ENCODE measurements at regions not wholly inside any gene's neighbourhood (a gene's known extent, or its start where the extent isn't known, plus 50 kb on each side); places are given as distances from the start of the nearest gene placed in this dataset.

- TF ChIP-seq EZH2 (IDR thresholded peaks at IDR 0.05; ENCODE audit: low read depth, unreplicated experiment) = no peak
- TF ChIP-seq ETS1 (IDR thresholded peaks at IDR 0.05) = no peak
- no peak for TF ChIP-seq REST (IDR thresholded peaks at IDR 0.05; ENCODE audit: unreplicated experiment)
- TF ChIP-seq CREB1 (CRISPR knock-in tag; IDR thresholded peaks at IDR 0.05; ENCODE audit: low read depth) = no peak
Observed at GRCh38 chr12:23415180-23415579, 534.3 kb downstream of the SOX5 start (continued).

GRCh38 chr12:23421556-23421955 lies 527.9 kb downstream of the SOX5 start:
- no peaks in the 10 kb centered on the region for H3K4me1 ChIP-seq (ENCODE audit: insufficient read depth)
- H3K27ac ChIP-seq (ENCODE audit: low read depth) = no peak overlapping the region
- no peaks in the 10 kb centered on the region for H3K79me2 ChIP-seq (replicated peaks; ENCODE audit: insufficient read depth)
- no peak overlapping the region for H3K27ac Mint-ChIP-seq
- H2AFZ ChIP-seq = peak overlapping the region; percentile 84; the same call in 1 of the 2 replicates
- no peaks in the 10 kb centered on the region for H3F3A ChIP-seq (replicated peaks; ENCODE audit: low read depth)
- DNase-seq (ENCODE audit: low spot score) = no peak
- H3K4me2 ChIP-seq = no peak overlapping the region
- no peaks in the 10 kb centered on the region for H3K27me3 ChIP-seq (ENCODE audit: insufficient read depth)
- no peak for ATAC-seq
- H3K4me3 ChIP-seq = no peak overlapping the region
- no peaks in the 10 kb centered on the region for H3K9me3 Mint-ChIP-seq
- no peaks in the 10 kb centered on the region; the same call in none of the 3 replicates for H3K4me1 Mint-ChIP-seq
- no peak overlapping the region for H3K4me3 Mint-ChIP-seq
- TF ChIP-seq POLR2AphosphoS5 (IDR thresholded peaks at IDR 0.05; ENCODE audit: low read depth) (no peak), CREB1 (CRISPR knock-in tag; IDR thresholded peaks at IDR 0.05; ENCODE audit: low read depth) (no peak), NANOG (IDR thresholded peaks at IDR 0.05; ENCODE audit: borderline replicate concordance) (no peak), ZNF114 (CRISPR knock-in tag; IDR thresholded peaks at IDR 0.05) (no peak), EZH2phosphoT487 (IDR thresholded peaks at IDR 0.05; ENCODE audit: unreplicated experiment) (no peak)
- no peaks in the 10 kb centered on the region for H3K36me3 ChIP-seq (ENCODE audit: insufficient read depth)
- H3K9me2 ChIP-seq (ENCODE audit: insufficient read depth) = no peaks in the 10 kb centered on the region
- peaks cover 3% of the 10 kb centered on the region for H3K27me3 Mint-ChIP-seq (ENCODE audit: insufficient read depth, low read depth, poor library complexity)
- no peaks in the 10 kb centered on the region for H3K36me3 Mint-ChIP-seq (ENCODE audit: low read depth)
- H4K20me1 ChIP-seq (replicated peaks; ENCODE audit: insufficient read depth) = no peaks in the 10 kb centered on the region

- Mint-ChIP-seq H3K36me3 (ENCODE audit: low read depth) (no peaks in the 10 kb centered on the region), H3K9me3 (no peaks in the 10 kb centered on the region), H3K4me1 (no peaks in the 10 kb centered on the region; the same call in 2 of the 3 replicates), H3K4me3 (no peak overlapping the region), H3K27me3 (ENCODE audit: insufficient read depth, low read depth, poor library complexity) (peaks cover 3% of the 10 kb centered on the region), H3K27ac (no peak overlapping the region; the same call in 1 of the 2 replicates)
- Histone ChIP-seq H3K4me3 (no peak overlapping the region), H4K20me1 (replicated peaks; ENCODE audit: insufficient read depth) (no peaks in the 10 kb centered on the region), H3K4me1 (ENCODE audit: insufficient read depth) (0 out of 2 replicates have a peak, but pooled peaks cover under 1% of the 10 kb centered on the region), H3K36me3 (ENCODE audit: insufficient read depth) (no peaks in the 10 kb centered on the region), H3K27ac (ENCODE audit: low read depth) (no peak overlapping the region), H2AFZ (peak overlapping the region; percentile 40; the same call in 1 of the 2 replicates), H3K27me3 (ENCODE audit: insufficient read depth) (no peaks in the 10 kb centered on the region), H3F3A (replicated peaks; ENCODE audit: low read depth) (no peaks in the 10 kb centered on the region), H3K9me2 (ENCODE audit: insufficient read depth) (peaks cover 4% of the 10 kb centered on the region; the same call in 1 of the 2 replicates), H3K4me2 (no peak overlapping the region), H3K79me2 (replicated peaks; ENCODE audit: insufficient read depth) (no peaks in the 10 kb centered on the region)
- TF ChIP-seq ZNF114 (CRISPR knock-in tag; IDR thresholded peaks at IDR 0.05) = no peak
- DNase-seq (ENCODE audit: low spot score) (peak; percentile 2), ATAC-seq (no peak)
Observed at GRCh38 chr12:23423097-23423687, 526.3 kb downstream of the SOX5 start.

All from GM23338 (cell line).